HUES48 (cell line): ENCODE measurements at regions not wholly inside any gene's neighbourhood (a gene's known extent, or its start where the extent isn't known, plus 50 kb on each side); places are given as distances from the start of the nearest gene placed in this dataset.

Source experiments
- H3K27ac ChIP-seq: one replicate; pipeline ENCODE4 v1.7.0; 2013; ENCODE audit warnings: low read depth, low read length, inconsistent platforms
- H3K27me3 ChIP-seq: 2 replicates; pipeline ENCODE4 v1.6.1; 2013; ENCODE audit warnings: mild to moderate bottlenecking, low read length; ENCODE audit not compliant: control insufficient read depth, insufficient read depth
- H3K36me3 ChIP-seq: 2 replicates; pipeline ENCODE4 v1.6.1; 2013; ENCODE audit warnings: low read length; ENCODE audit not compliant: control insufficient read depth, insufficient read depth
- H3K4me1 ChIP-seq: 2 replicates; pipeline ENCODE4 v1.6.1; 2013; ENCODE audit warnings: mild to moderate bottlenecking, low read length; ENCODE audit not compliant: control insufficient read depth, insufficient read depth
- H3K4me3 ChIP-seq: 2 replicates; pipeline ENCODE4 v1.5.1; 2013; ENCODE audit warnings: mild to moderate bottlenecking, low read depth, low read length
- H3K9ac ChIP-seq: 2 replicates; pipeline ENCODE4 v1.6.1; 2013; ENCODE audit warnings: mild to moderate bottlenecking, low read depth, low read length, moderate library complexity
- H3K9me3 ChIP-seq: 2 replicates; pipeline ENCODE4 v1.6.1; 2013; ENCODE audit warnings: low read length; ENCODE audit not compliant: control insufficient read depth, insufficient read depth

DNA sequence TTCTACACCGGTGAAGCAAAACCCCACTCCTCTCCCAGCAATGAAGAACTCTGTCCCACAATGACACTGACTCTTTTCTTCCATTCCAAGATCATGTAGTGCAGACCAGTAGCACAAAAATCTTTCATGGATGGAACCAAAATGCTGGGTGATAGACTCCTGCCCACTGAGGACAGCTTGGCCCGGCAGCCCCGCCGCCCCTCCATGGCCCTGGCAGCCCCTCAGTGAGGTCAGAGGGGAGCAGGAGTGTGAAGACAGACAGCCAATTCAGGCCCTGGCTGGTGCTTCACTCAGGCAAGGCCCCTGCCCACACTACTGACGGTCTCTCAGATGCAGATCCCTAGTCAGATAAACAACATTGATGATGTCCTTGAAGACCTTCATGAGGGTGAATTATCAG lies 131.9 kb upstream of the SYNDIG1 start:
- no peak overlapping the region for H3K27ac ChIP-seq
- no peaks in the 10 kb centered on the region for H3K9me3 ChIP-seq
- H3K4me3 ChIP-seq, result no peak overlapping the region
- H3K9ac ChIP-seq, result no peak overlapping the region
- no peaks in the 10 kb centered on the region for H3K27me3 ChIP-seq
- H3K4me1 ChIP-seq, result no peaks in the 10 kb centered on the region
- H3K36me3 ChIP-seq, result no peaks in the 10 kb centered on the region

DNA sequence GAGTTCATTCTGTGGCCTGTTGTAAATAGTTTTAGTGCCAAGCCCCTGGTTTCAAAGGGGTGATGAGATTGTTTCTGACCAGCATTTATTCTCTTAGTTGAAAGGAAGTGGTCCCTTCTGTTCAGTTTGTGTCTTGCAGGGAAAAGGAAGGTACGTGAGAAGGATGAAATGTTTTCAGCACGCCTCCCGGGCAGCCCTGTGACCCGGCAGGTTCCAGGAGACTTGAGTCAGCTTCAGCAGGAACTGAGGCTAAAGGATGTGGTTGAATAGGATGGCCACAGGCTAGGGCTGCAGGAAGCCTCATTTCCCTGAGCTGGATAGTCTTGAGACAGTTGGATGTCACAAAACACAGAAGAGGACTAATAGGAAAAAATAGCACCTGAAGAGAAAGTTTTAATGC lies 132.4 kb upstream of the SYNDIG1 start:
- H3K9ac ChIP-seq, result no peak overlapping the region
- no peaks in the 10 kb centered on the region for H3K9me3 ChIP-seq
- H3K4me3 ChIP-seq, result no peak overlapping the region
- no peaks in the 10 kb centered on the region for H3K27me3 ChIP-seq
- no peak overlapping the region for H3K27ac ChIP-seq
- H3K36me3 ChIP-seq, result no peaks in the 10 kb centered on the region
- H3K4me1 ChIP-seq, result no peaks in the 10 kb centered on the region

DNA sequence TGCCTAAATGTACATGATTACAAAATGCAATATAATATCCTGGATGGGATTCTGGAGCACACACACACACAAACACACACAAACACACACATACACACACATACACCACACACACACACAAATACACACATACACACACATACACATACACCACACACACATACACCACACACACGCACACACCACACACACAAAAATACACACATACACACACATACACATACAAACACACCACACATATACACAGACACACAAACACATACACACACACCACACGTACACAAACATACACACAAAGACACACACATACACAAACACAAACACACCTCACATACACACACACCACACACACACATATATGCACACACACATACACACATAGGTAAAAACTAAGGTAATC lies 134.6 kb upstream of the SYNDIG1 start:
- no peaks in the 10 kb centered on the region for H3K27me3 ChIP-seq
- no peak overlapping the region for H3K27ac ChIP-seq
- no peaks in the 10 kb centered on the region for H3K9me3 ChIP-seq
- no peak overlapping the region for H3K4me3 ChIP-seq
- H3K9ac ChIP-seq, result no peak overlapping the region
- H3K36me3 ChIP-seq, result no peaks in the 10 kb centered on the region
- no peaks in the 10 kb centered on the region for H3K4me1 ChIP-seq

DNA sequence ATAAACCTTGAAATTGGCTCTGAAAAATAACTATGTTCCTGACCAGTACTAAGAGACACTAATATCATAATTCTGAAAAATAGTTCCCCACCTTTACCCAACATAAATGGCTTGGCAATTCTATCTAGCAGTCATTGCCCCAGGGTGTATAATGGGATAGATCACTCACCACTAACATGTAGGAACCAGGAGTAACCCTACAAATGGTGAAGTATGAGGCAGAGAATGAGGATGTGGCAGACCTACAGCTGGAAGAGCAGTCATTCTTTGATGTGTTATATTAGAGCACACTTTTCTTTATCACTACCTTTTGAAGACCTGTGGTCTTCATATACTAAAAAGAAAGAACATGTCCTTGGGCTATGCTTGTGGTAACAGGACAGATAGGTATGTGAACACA lies 136.5 kb upstream of the SYNDIG1 start:
- no peaks in the 10 kb centered on the region for H3K9me3 ChIP-seq
- H3K36me3 ChIP-seq, result no peaks in the 10 kb centered on the region
- no peak overlapping the region for H3K9ac ChIP-seq
- no peaks in the 10 kb centered on the region for H3K27me3 ChIP-seq
- no peaks in the 10 kb centered on the region for H3K4me1 ChIP-seq
- no peak overlapping the region for H3K27ac ChIP-seq
- no peak overlapping the region for H3K4me3 ChIP-seq

DNA sequence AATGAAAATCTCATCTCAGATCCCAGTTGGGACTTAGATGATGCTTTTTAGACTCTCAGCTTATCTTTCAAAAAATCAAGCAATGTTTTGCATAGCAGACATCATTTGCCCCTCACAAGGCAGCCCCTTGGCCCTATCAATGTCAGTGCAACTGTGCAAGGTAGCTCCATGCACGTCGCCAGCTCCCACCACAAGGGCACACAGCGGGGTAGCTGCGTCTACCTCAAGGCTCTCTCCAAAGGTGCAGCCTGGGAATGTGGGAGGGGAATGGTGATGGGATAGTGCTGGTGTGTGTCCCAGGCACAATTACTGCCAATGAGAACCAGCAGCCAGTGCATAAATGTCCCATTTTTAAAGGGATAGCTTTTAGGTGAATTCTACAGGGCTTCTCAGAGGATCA lies 137.5 kb upstream of the SYNDIG1 start:
- no peak overlapping the region for H3K4me3 ChIP-seq
- no peak overlapping the region for H3K9ac ChIP-seq
- H3K27ac ChIP-seq, result no peak overlapping the region
- no peaks in the 10 kb centered on the region for H3K9me3 ChIP-seq
- H3K27me3 ChIP-seq, result no peaks in the 10 kb centered on the region
- no peaks in the 10 kb centered on the region for H3K4me1 ChIP-seq
- H3K36me3 ChIP-seq, result no peaks in the 10 kb centered on the region

DNA sequence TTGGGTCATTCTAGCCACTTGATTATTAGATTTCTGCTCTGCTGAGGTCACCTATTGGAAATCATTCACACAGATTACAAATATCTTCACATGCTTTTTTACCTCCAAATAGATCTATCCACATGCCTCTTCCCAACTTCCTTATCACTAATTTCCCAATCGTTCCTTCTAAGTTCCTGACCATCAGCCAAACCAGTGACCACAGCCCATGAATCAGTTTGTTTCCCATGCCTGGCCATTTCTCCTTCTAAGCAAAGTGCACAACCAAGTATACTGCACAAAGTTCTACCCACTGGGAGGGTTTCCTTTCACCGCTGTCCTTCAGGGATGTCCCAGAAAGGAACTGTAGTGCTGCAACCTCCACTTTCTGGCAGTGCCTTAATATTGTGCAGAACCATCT lies 140.5 kb upstream of the SYNDIG1 start:
- Histone ChIP-seq H3K27ac (no peak overlapping the region), H3K9me3 (no peaks in the 10 kb centered on the region), H3K4me3 (no peak overlapping the region), H3K27me3 (no peaks in the 10 kb centered on the region), H3K4me1 (no peaks in the 10 kb centered on the region; the same call in 1 of the 2 replicates), H3K9ac (no peak overlapping the region), H3K36me3 (no peaks in the 10 kb centered on the region)

DNA sequence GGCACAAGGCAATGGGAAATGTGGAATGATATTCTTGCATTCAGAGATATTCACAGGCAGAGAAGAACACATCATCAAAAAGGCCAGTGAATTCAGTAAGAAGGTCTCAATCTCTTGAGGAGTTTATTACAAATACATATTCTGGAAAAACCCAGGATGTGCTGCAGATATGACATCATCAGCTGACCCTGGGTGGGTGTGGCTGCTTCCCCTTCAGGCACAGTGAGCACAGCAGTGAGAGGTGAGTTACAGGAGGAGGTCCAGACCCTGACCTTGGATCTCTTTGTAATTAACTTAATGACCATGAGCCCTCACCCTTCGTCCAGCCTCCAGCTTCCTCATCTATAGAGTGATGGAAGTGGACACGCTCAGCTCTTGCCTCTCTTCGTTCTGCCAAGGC lies 147.5 kb upstream of the SYNDIG1 start:
- Histone ChIP-seq H3K9me3 (no peaks in the 10 kb centered on the region), H3K4me1 (no peaks in the 10 kb centered on the region; the same call in 1 of the 2 replicates), H3K4me3 (no peak overlapping the region), H3K9ac (no peak overlapping the region), H3K27ac (no peak overlapping the region), H3K36me3 (no peaks in the 10 kb centered on the region), H3K27me3 (no peaks in the 10 kb centered on the region)

DNA sequence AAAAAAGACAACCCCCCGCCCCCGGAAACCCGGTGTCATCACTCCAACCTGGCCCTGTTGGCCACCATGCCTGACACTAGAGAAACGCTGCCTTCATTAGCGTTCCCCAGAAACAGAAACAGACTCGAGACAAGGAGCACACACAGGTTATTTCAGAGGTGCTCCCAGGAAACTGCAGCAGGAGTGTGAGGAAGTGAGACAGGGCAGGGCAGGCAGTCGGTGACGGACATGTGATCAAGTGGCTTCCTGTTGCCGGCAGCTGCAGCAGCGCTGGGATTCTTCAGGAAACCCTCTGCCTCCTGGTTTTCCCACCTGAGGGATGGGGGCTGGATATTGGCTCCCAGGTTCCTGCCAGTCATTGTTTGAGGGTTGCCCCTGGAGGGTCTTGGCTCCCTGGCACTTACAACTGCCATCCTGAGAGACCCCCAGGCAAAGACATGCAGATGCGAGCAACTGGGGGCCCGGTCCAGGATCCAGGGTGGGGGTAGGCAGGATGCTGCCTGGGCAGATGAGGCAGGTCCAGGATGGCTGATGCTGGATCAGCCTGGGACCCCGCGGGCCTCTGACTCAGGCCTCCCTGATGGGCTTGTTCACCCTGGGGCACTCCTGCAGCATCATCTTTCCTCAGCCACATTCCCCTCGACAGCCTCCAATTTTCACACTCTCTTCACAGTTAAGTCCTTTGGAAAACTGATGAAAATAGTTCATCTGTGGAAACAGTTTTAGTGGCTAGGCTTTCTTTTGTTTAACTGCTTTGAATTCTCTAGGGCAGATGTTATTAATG lies 150.7 kb upstream of the SYNDIG1 start:
- H3K4me1 ChIP-seq, result no peaks in the 10 kb centered on the region
- no peak overlapping the region for H3K27ac ChIP-seq
- H3K36me3 ChIP-seq, result no peaks in the 10 kb centered on the region
- no peak overlapping the region for H3K9ac ChIP-seq
- no peaks in the 10 kb centered on the region for H3K27me3 ChIP-seq
- H3K4me3 ChIP-seq, result no peak overlapping the region
- no peaks in the 10 kb centered on the region for H3K9me3 ChIP-seq

DNA sequence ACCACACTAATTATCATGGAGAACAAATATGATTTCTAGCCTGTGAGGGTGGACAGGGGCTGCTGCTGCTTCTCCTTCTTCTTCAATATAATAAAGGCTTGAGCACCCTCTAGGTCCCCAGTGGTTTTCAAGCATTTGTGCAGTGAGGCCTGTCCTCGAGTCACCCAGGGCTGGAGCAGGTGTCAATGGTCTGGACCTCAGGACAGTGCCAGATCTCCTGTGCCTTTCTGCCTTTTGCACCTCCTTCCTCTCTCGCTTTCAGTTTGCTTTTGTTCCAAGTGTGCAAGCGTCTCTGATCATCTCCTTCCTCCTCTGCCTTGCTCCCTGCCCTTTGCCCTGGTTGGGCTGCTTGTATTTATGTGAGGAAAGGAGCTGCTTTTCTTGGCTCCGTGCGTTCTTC lies 152.2 kb upstream of the SYNDIG1 start:
- H3K36me3 ChIP-seq, result no peaks in the 10 kb centered on the region
- no peak overlapping the region for H3K27ac ChIP-seq
- no peaks in the 10 kb centered on the region for H3K9me3 ChIP-seq
- no peaks in the 10 kb centered on the region for H3K27me3 ChIP-seq
- H3K9ac ChIP-seq, result no peak overlapping the region
- H3K4me3 ChIP-seq, result no peak overlapping the region
- H3K4me1 ChIP-seq, result no peaks in the 10 kb centered on the region

DNA sequence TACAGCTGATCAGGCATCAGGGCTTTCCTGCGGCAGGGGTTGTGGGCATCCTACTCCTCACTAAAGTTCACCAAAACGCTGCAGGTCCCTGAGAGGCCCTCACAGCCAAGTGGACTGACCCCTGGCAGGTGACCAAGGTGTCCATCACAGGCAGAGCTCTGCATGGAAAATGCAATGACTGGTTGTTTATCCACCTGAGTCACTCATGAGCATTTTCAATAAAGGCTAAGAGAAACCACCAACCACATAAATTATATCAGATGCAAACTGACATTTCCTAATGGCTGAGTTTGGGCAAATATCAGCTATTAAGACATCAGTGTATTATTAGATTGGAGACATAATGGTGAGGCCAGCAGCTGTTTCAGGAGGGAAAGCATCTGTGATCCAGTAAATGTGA lies 152.7 kb upstream of the SYNDIG1 start:
- no peaks in the 10 kb centered on the region for H3K36me3 ChIP-seq
- H3K9ac ChIP-seq, result no peak overlapping the region
- no peak overlapping the region for H3K4me3 ChIP-seq
- H3K27ac ChIP-seq, result no peak overlapping the region
- no peaks in the 10 kb centered on the region for H3K4me1 ChIP-seq
- H3K27me3 ChIP-seq, result no peaks in the 10 kb centered on the region
- H3K9me3 ChIP-seq, result no peaks in the 10 kb centered on the region

DNA sequence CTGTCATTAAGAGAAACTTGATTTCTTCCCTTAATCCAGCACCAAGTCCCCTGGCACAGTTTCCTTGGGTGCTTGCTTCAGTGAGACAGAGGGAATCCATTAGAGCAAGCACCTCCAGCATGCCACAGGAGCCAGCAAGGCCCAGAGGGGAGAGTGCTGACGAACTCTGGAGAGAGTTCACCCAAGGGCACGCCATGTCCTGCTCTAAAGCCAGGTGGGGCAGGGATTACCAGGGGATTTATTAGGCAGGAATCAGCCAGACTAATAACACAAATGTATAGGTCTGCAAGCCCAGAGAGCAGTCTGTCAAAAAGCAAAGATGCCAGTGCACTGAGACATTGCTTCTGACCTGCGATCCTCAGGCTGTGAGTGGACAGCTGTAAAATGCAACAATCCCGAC lies 155.4 kb upstream of the SYNDIG1 start:
- no peaks in the 10 kb centered on the region for H3K9me3 ChIP-seq
- no peak overlapping the region for H3K9ac ChIP-seq
- no peaks in the 10 kb centered on the region for H3K27me3 ChIP-seq
- H3K36me3 ChIP-seq, result no peaks in the 10 kb centered on the region
- H3K4me3 ChIP-seq, result no peak overlapping the region
- no peak overlapping the region for H3K27ac ChIP-seq
- H3K4me1 ChIP-seq, result no peaks in the 10 kb centered on the region
